B cell (primary cell): ENCODE measurements at regions not wholly inside any gene's neighbourhood (a gene's known extent, or its start where the extent isn't known, plus 50 kb on each side); places are given as distances from the start of the nearest gene placed in this dataset.

Source experiments
- ATAC-seq: fragments of 200-7000 bp; cut with Tn5 transposase; one replicate; pipeline ENCODE4 v1.10.0; 2021; ENCODE audit warnings: low read depth, mild to moderate bottlenecking, moderate number of reproducible peaks, moderate library complexity
- CTCF ChIA-PET: fragments of 350-600 bp; sonication (Branson Sonifier 250); formaldehyde crosslinking; loops from one replicate; lab custom pipeline; 2021; ENCODE audit warnings: antibody characterized with exemption, inconsistent platforms; lab: Charles Lee
- POLR2A ChIA-PET: fragments of 350-600 bp; sonication (Branson Sonifier 250); formaldehyde crosslinking; loops from one replicate; lab custom pipeline; 2021; ENCODE audit warnings: antibody characterized with exemption; lab: Charles Lee
- DNase-seq: peaks from one replicate; pipeline ENCODE4 v3.0.0; 2013
- H2AFZ ChIP-seq: 2 replicates; pipeline ENCODE4 v1.6.1; 2012; ENCODE audit warnings: mild to moderate bottlenecking, low read depth, low read length; ENCODE audit not compliant: insufficient read depth, poor library complexity, severe bottlenecking
- H3K27ac ChIP-seq, 2 donors: 1 replicate in 1 of 2; 2 replicates in 1 of 2; pipeline ENCODE4 v1.5.1; 2012 to 2013; ENCODE audit warnings: low read length in 2 of 2, mild to moderate bottlenecking in 2 of 2, moderate library complexity in 1 of 2
- H3K27me3 ChIP-seq, 4 experiments: fragments of 200-600 bp in 1 of 4; sonication (generic) in 1 of 4; replicated peaks in 1 of 4; 1 replicate in 2 of 4; 2 replicates in 2 of 4; pipeline versions ENCODE4 v1.6.1 to v1.7.0; 2013 to 2016; ENCODE audit warnings: low read length in 3 of 4, mild to moderate bottlenecking in 2 of 4, mixed read lengths in 1 of 4, moderate library complexity in 1 of 4; ENCODE audit not compliant: insufficient read depth in 4 of 4, control insufficient read depth in 3 of 4; ENCODE audit errors: control extremely low read depth in 1 of 4
- H3K36me3 ChIP-seq, 2 experiments: replicated peaks in 1 of 2; 1 replicate in 1 of 2; 2 replicates in 1 of 2; pipeline versions ENCODE4 v1.6.1 to v1.7.1; 2013; ENCODE audit warnings: low read length in 1 of 2; ENCODE audit not compliant: insufficient read depth in 2 of 2, control insufficient read depth in 1 of 2; ENCODE audit errors: control extremely low read depth in 1 of 2, extremely low read depth in 1 of 2
- H3K4me1 ChIP-seq, 2 donors: fragments of 200-600 bp in 1 of 2; sonication (generic) in 1 of 2; 1 replicate in 1 of 2; 2 replicates in 1 of 2; pipeline versions ENCODE4 v1.5.1 to v1.6.1; 2013 to 2017; ENCODE audit warnings: low read length in 2 of 2; ENCODE audit not compliant: control insufficient read depth in 2 of 2, insufficient read depth in 2 of 2
- H3K4me2 ChIP-seq: replicated peaks from 2 replicates; pipeline ENCODE3; 2012; ENCODE audit warnings: mild to moderate bottlenecking, low read depth, low read length; ENCODE audit not compliant: poor library complexity, severe bottlenecking
- H3K4me3 ChIP-seq, 5 experiments: fragments of 200-600 bp in 1 of 5; sonication (generic) in 1 of 5; 1 replicate in 3 of 5; 2 replicates in 2 of 5; pipeline versions ENCODE4 v1.5.1 to v1.7.0; 2011 to 2016; ENCODE audit warnings: low read length in 4 of 5, mild to moderate bottlenecking in 4 of 5, low read depth in 2 of 5, control low read depth in 1 of 5, moderate library complexity in 1 of 5; ENCODE audit not compliant: insufficient read depth in 1 of 5; ENCODE audit errors: control extremely low read depth in 1 of 5, extremely low read depth in 1 of 5
- H3K79me2 ChIP-seq: fragments of 200-600 bp; sonication (generic); one replicate; pipeline ENCODE4 v1.6.0; 2016; ENCODE audit warnings: low read length; ENCODE audit not compliant: control insufficient read depth, insufficient read depth
- H3K9ac ChIP-seq: fragments of 200-600 bp; sonication (generic); 2 replicates; pipeline ENCODE4 v1.6.1; 2017; ENCODE audit warnings: mild to moderate bottlenecking, low read length, moderate library complexity
- H3K9me3 ChIP-seq, 3 donors: one replicate each; pipeline versions ENCODE4 v1.6.1 to v1.7.1; 2013; ENCODE audit warnings: low read length in 2 of 3; ENCODE audit not compliant: control insufficient read depth in 2 of 3, insufficient read depth in 1 of 3; ENCODE audit errors: control extremely low read depth in 1 of 3
- H4K20me1 ChIP-seq: 2 replicates; pipeline ENCODE4 v1.6.0; 2012; ENCODE audit warnings: mild to moderate bottlenecking, low read length; ENCODE audit not compliant: insufficient read depth, control insufficient read depth, poor library complexity, severe bottlenecking
- H3K27ac Mint-ChIP-seq: one replicate; pipeline ENCODE4 v1.8.0; 2021; ENCODE audit warnings: mixed read lengths
- H3K27me3 Mint-ChIP-seq: one replicate; pipeline ENCODE4 v1.8.0; 2021; ENCODE audit warnings: mixed read lengths
- H3K4me1 Mint-ChIP-seq: one replicate; pipeline ENCODE4 v1.8.0; 2021; ENCODE audit warnings: mixed read lengths
- H3K4me3 Mint-ChIP-seq: one replicate; pipeline ENCODE4 v1.8.0; 2021; ENCODE audit warnings: mixed read lengths
- H3K9me3 Mint-ChIP-seq: one replicate; pipeline ENCODE4 v1.8.0; 2022; ENCODE audit warnings: mixed read lengths; ENCODE audit not compliant: insufficient read depth
- EZH2 ChIP-seq: IDR thresholded peaks from 2 replicates; pipeline ENCODE4 v1.6.1; 2012; ENCODE audit warnings: borderline replicate concordance, low read depth, mild to moderate bottlenecking, moderate library complexity, low read length; ENCODE audit not compliant: insufficient read depth, poor library complexity, severe bottlenecking
- WGBS: methylation state at CpG from one replicate; pipeline ENCODE4 v1.1.5; 2013; ENCODE audit warnings: missing lambda C conversion rate; ENCODE audit not compliant: insufficient coverage; 5-methylcytosine and 5-hydroxymethylcytosine counted together
- intact Hi-C: fragments of 100-400 bp; cut with micrococcal nuclease; formaldehyde crosslinking; loops from one replicate; pipeline ENCODE4 v1.10.0; 2022
- TF ChIP-seq, protein P1 (sequence below): fragments of 200-600 bp; IDR thresholded peaks from one replicate; pipeline ENCODE4 v1.8.0; 2022; ENCODE audit warnings: antibody characterized with exemption, mild to moderate bottlenecking

DNA sequence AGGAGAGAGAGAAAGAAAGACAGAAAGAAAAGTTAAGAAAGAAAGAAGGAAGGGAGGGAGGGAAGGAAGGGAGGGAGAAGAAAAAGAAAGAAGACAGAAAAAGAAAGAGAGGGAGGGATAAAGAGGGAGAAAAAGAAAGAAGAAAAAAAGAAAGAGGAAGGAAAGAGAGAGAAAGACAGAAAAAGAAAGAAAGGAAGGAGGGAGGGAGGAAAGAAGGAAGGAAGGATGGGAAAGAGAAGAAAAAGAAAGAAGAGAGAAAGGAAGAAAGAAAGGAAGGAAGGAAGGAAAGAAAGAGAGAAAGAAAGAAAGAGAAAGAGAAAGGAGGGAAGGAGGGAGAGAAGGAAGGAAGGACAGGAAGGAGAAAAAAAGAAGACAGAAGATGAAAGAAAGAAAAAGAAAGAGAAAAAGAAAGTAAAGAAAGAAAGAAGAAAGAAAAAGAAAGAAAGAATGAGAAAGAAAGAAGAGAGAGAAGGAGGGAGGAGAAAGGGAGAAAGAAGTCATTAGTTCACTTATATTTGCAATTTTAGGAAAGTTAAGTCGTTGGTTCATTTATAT lies 567.2 kb upstream of the CBLB start:
- no peak overlapping the region for H3K27ac ChIP-seq
- Mint-ChIP-seq H3K4me3 (no peak overlapping the region), H3K9me3 (no peaks in the 10 kb centered on the region), H3K27me3 (no peaks in the 10 kb centered on the region), H3K4me1 (no peaks in the 10 kb centered on the region), H3K27ac (no peak overlapping the region)
- intact Hi-C loops, result loop anchor here (1.0 kb wide), 1 partner anchor 8 kb away; no protein-coding TSS in a partner anchor
- no peak overlapping the region for H2AFZ ChIP-seq
- ChIA-PET POLR2A (no interaction called here), CTCF (no interaction called here)
- H3K4me1 ChIP-seq, result no peaks in the 10 kb centered on the region
- H3K79me2 ChIP-seq, result no peaks in the 10 kb centered on the region
- TF ChIP-seq, protein P1, sequence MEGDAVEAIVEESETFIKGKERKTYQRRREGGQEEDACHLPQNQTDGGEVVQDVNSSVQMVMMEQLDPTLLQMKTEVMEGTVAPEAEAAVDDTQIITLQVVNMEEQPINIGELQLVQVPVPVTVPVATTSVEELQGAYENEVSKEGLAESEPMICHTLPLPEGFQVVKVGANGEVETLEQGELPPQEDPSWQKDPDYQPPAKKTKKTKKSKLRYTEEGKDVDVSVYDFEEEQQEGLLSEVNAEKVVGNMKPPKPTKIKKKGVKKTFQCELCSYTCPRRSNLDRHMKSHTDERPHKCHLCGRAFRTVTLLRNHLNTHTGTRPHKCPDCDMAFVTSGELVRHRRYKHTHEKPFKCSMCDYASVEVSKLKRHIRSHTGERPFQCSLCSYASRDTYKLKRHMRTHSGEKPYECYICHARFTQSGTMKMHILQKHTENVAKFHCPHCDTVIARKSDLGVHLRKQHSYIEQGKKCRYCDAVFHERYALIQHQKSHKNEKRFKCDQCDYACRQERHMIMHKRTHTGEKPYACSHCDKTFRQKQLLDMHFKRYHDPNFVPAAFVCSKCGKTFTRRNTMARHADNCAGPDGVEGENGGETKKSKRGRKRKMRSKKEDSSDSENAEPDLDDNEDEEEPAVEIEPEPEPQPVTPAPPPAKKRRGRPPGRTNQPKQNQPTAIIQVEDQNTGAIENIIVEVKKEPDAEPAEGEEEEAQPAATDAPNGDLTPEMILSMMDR, result peak; percentile 51
- no peak for TF ChIP-seq EZH2
- H3K9ac ChIP-seq, result no peak overlapping the region
- H3K36me3 ChIP-seq, result no peaks in the 10 kb centered on the region
- H3K9me3 ChIP-seq, result peaks cover 0 to 4% (median 0%) of the 10 kb centered on the region in 3 donors
- WGBS, result no CpG with 5 or more reads among the region's 1 CpG
- H3K4me3 ChIP-seq, result no peak overlapping the region
- ATAC-seq, result no peak
- H3K4me2 ChIP-seq, result no peak overlapping the region
- no peaks in the 10 kb centered on the region for H4K20me1 ChIP-seq
- H3K27me3 ChIP-seq, result no peaks in the 10 kb centered on the region
- DNase-seq, result no peak

DNA sequence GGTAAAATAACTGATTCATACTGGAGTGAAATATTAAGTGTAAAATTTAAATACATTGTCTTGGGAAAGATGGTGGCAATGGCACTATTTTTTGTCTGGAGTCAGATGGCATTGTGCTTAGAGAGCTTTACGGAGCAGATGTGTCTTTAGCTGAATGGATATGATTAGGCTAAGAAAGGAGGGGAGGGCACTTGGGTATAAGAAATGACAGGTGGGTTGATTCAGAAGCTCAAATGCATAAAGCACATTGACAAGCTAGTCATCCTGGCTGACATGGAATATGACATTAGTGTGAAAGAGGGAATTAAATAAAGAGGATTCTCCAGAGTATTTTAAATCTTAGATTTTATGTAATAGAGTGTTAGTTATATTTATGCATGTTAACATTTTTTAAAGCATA lies 570.1 kb upstream of the CBLB start:
- Histone ChIP-seq H2AFZ (no peak overlapping the region), H3K27me3 (no peaks in the 10 kb centered on the region), H4K20me1 (no peaks in the 10 kb centered on the region), H3K9me3 (peaks cover 0 to under 1% (median 0%) of the 10 kb centered on the region in 3 donors), H3K4me3 (no peak overlapping the region), H3K9ac (no peak overlapping the region), H3K4me1 (no peaks in the 10 kb centered on the region), H3K79me2 (no peaks in the 10 kb centered on the region), H3K4me2 (no peak overlapping the region), H3K36me3 (no peaks in the 10 kb centered on the region), H3K27ac (no peak overlapping the region)
- Mint-ChIP-seq H3K4me1 (no peaks in the 10 kb centered on the region), H3K27ac (no peak overlapping the region), H3K9me3 (no peaks in the 10 kb centered on the region), H3K4me3 (no peak overlapping the region), H3K27me3 (no peaks in the 10 kb centered on the region)
- intact Hi-C loops, result no loop called here
- DNase-seq (no peak), ATAC-seq (no peak)
- TF ChIP-seq, protein P1, result no peak
- TF ChIP-seq EZH2, result no peak
- ChIA-PET POLR2A (interaction anchor here (0.7 kb wide), 1 partner anchor 11 kb away, joined by 3 read pairs; no protein-coding TSS in a partner anchor), CTCF (no interaction called here)
- WGBS, result 100% methylated on average over 1 of the region's 1 CpG
